ENCODE measurements at regions not wholly inside any gene's neighbourhood (a gene's known extent, or its start where the extent isn't known, plus 50 kb on each side); places are given as distances from the start of the nearest gene placed in this dataset.

GRCh38 chr7:145175366-145175765, 339.5 kb upstream of the TPK1 start:
- Histone ChIP-seq H4K5ac (ENCODE audit: insufficient read length, low read depth, low read length) (no peak overlapping the region), H3K9ac (replicated peaks in 1 of 4; ENCODE audit: extremely low read depth in 1 of 4, low read depth in 3 of 4, low read length in 3 of 4) (no peak overlapping the region), H4K20me1 (replicated peaks in 1 of 2; ENCODE audit: control insufficient read depth in 1 of 2, insufficient read depth in 2 of 2, low read length in 2 of 2) (no peaks in the 10 kb centered on the region), H2BK120ac (replicated peaks; ENCODE audit: low read depth, low read length) (no peak overlapping the region), H2BK20ac (ENCODE audit: low read length) (no peak overlapping the region), H2BK15ac (ENCODE audit: low read length) (no peak overlapping the region), H2BK5ac (ENCODE audit: low read depth, low read length) (no peak overlapping the region), H3K27me3 (replicated peaks in 1 of 4; ENCODE audit: control insufficient read depth in 3 of 4, extremely low read depth in 1 of 4, insufficient read depth in 3 of 4, low read length in 3 of 4) (no peaks in the 10 kb centered on the region), H4K91ac (replicated peaks; ENCODE audit: insufficient read length, low read length) (no peak overlapping the region), H3K23me2 (ENCODE audit: low read depth, low read length) (no peaks in the 10 kb centered on the region), H3K14ac (ENCODE audit: insufficient read length) (no peak overlapping the region), H3K79me2 (ENCODE audit: control insufficient read depth in 1 of 2, insufficient read depth in 2 of 2, low read length in 2 of 2) (no peaks in the 10 kb centered on the region), H2BK12ac (ENCODE audit: low read depth, low read length) (no peak overlapping the region), H3K9me3 (ENCODE audit: insufficient read depth in 2 of 2, low read depth in 1 of 2, low read length in 1 of 2) (0 out of 4 replicates have a peak, but pooled peaks cover 0 to 3% of the 10 kb centered on the region in 2 experiments), H3K56ac (replicated peaks; ENCODE audit: insufficient read length, low read depth, low read length) (no peak overlapping the region), H3K27ac (ENCODE audit: low read depth, low read length) (no peak overlapping the region), H3K4ac (replicated peaks; ENCODE audit: insufficient read length, low read depth, low read length) (no peak overlapping the region), H3K4me3 (ENCODE audit: extremely low read depth in 1 of 4, insufficient read depth in 2 of 4, low read depth in 3 of 4, low read length in 4 of 4) (no peak overlapping the region), H4K8ac (ENCODE audit: extremely low read depth, insufficient read depth, low read length) (no peak overlapping the region), H3K18ac (ENCODE audit: extremely low read depth, low read length) (no peak overlapping the region), H3K36me3 (ENCODE audit: control insufficient read depth in 2 of 4, insufficient read depth in 4 of 4, low read length in 3 of 4) (no peaks in the 10 kb centered on the region), H3K4me2 (ENCODE audit: insufficient read depth in 1 of 2, low read depth in 2 of 2, low read length in 2 of 2) (no peak overlapping the region), H3K23ac (ENCODE audit: insufficient read length) (no peak overlapping the region), H2AK5ac (ENCODE audit: low read depth, low read length) (no peak overlapping the region), H3K79me1 (ENCODE audit: low read depth, low read length) (no peaks in the 10 kb centered on the region), H3K4me1 (replicated peaks in 1 of 4; ENCODE audit: control insufficient read depth in 3 of 4, insufficient read depth in 4 of 4, low read length in 3 of 4) (no peaks in the 10 kb centered on the region), H2AFZ (ENCODE audit: low read length) (no peak overlapping the region)
- CTCF ChIA-PET (ENCODE audit: partially characterized antibody) = no interaction called here
- DNase-seq (ENCODE audit: low read depth in 1 of 2, low spot score in 2 of 2) = no peak
- no peak for FAIRE-seq
- TF ChIP-seq TAF1 (IDR thresholded peaks at IDR 0.05; ENCODE audit: low read depth, low read length) (no peak), HDAC6 (IDR thresholded peaks at IDR 0.05; ENCODE audit: low read depth, low read length) (no peak), NRF1 (IDR thresholded peaks at IDR 0.05; ENCODE audit: low read depth, low read length) (no peak), POU5F1 (IDR thresholded peaks at IDR 0.05; ENCODE audit: low read depth, low read length) (no peak), MAFK (IDR thresholded peaks at IDR 0.05; ENCODE audit: low read depth, low read length) (no peak), SP2 (IDR thresholded peaks at IDR 0.05; ENCODE audit: low read length) (no peak), TAF7 (optimal IDR thresholded peaks at IDR 0.05; ENCODE audit: borderline replicate concordance, low read depth, low read length) (no peak), TEAD4 (IDR thresholded peaks at IDR 0.05; ENCODE audit: low read depth, low read length) (no peak), CREB1 (IDR thresholded peaks at IDR 0.05) (no peak), RAD21 (IDR thresholded peaks at IDR 0.05 in 1 of 2, conservative IDR thresholded peaks at IDR 0.05 in 1 of 2; ENCODE audit: low read depth in 2 of 2, low read length in 2 of 2) (no peak)
- TF ChIP-seq, protein P1, sequence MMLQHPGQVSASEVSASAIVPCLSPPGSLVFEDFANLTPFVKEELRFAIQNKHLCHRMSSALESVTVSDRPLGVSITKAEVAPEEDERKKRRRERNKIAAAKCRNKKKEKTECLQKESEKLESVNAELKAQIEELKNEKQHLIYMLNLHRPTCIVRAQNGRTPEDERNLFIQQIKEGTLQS (IDR thresholded peaks at IDR 0.05; ENCODE audit: insufficient read depth, low read depth, low read length) = no peak
- POLR2A ChIA-PET (ENCODE audit: partially characterized antibody) = no interaction called here
- 87% methylated on average over 2 of the region's 2 CpGs; no CpG with 5 or more reads in 1 of the 2 experiments for WGBS, 2 experiments (ENCODE audit: extremely low coverage in 1 of 2, insufficient coverage in 1 of 2, insufficient read length in 1 of 2, insufficient replicate concordance in 2 of 2, low coverage in 1 of 2, low lambda C conversion rate in 2 of 2, missing lambda C conversion rate in 1 of 2)
